Stomach (tissue), 8 donors: ENCODE measurements at regions not wholly inside any gene's neighbourhood (a gene's known extent, or its start where the extent isn't known, plus 50 kb on each side); places are given as distances from the start of the nearest gene placed in this dataset.

Source experiments
- DNase-seq, 2 donors: peaks; one replicate each; pipeline versions ENCODE4 v3.0.0 to v3.0.0-alpha.2; 2013 to 2019
- H3K27ac ChIP-seq, 5 donors: fragments of 200-600 bp in 4 of 5; sonication (generic) in 4 of 5; one replicate each; pipeline ENCODE4 v1.5.1; 2013 to 2019; ENCODE audit warnings: mild to moderate bottlenecking in 1 of 5, moderate library complexity in 1 of 5
- H3K27me3 ChIP-seq, 3 donors: fragments of 200-600 bp; sonication (generic); one replicate each; pipeline ENCODE4 v1.5.1; 2017 to 2019; ENCODE audit warnings: mixed run types in 1 of 3
- H3K36me3 ChIP-seq, 4 donors: fragments of 200-600 bp; sonication (generic); 1 replicate in 3 of 4; 2 replicates in 1 of 4; pipeline ENCODE4 v1.5.1; 2016 to 2019
- H3K4me1 ChIP-seq, 4 donors: fragments of 200-600 bp; sonication (generic); one replicate each; pipeline ENCODE4 v1.5.1; 2016 to 2019
- H3K4me3 ChIP-seq, 4 donors: fragments of 200-600 bp; sonication (generic) in 3 of 4; one replicate each; pipeline ENCODE4 v1.5.1; 2016 to 2019; ENCODE audit warnings: mild to moderate bottlenecking in 1 of 4
- H3K9me3 ChIP-seq, 4 donors: fragments of 200-600 bp; sonication (generic); one replicate each; pipeline ENCODE4 v1.5.1; 2016 to 2019
- EP300 ChIP-seq: sonication (generic); formaldehyde crosslinking; IDR thresholded peaks from one replicate; pipeline ENCODE4 v1.6.1; 2017; ENCODE audit warnings: antibody characterized with exemption
- POLR2A ChIP-seq, 4 donors: fragments of 450-650 bp; IDR thresholded peaks; one replicate each; pipeline ENCODE4 v1.6.1; 2016; ENCODE audit warnings: antibody characterized with exemption in 4 of 4, control low read depth in 2 of 4, mild to moderate bottlenecking in 1 of 4, moderate library complexity in 1 of 4
- POLR2AphosphoS5 ChIP-seq, 3 donors: sonication (generic); formaldehyde crosslinking; IDR thresholded peaks; one replicate each; pipeline ENCODE4 v1.6.1; 2016; ENCODE audit warnings: antibody characterized with exemption in 3 of 3
- WGBS, 5 donors: extraction: QIAGEN DNeasy Blood & Tissue Kit in 3 of 5; methylation state at CpG; one replicate each; pipeline versions ENCODE4 v1.1.5 to v1.1.7; 2013 to 2018; 5-methylcytosine and 5-hydroxymethylcytosine counted together
- intact Hi-C: fragments of 100-400 bp; cut with DNase I; formaldehyde crosslinking; loops from one replicate; pipeline ENCODE4 v1.15.1; 2023; ENCODE audit warnings: low total_unique reads
- TF ChIP-seq, protein P1 (sequence below), 7 experiments: fragments of 450-650 bp in 4 of 7; fragments of 200-600 bp in 3 of 7; sonication (generic) in 3 of 7; IDR thresholded peaks; one replicate each; pipeline ENCODE4 v1.5.1; 2016 to 2019; ENCODE audit warnings: antibody characterized with exemption in 7 of 7, control low read depth in 2 of 7, mild to moderate bottlenecking in 1 of 7
- donor health status: healthy with polysubstance abuse.
- donor health status: Bipolar disorder and iron deficiency.
- donor health status: healthy.

DNA sequence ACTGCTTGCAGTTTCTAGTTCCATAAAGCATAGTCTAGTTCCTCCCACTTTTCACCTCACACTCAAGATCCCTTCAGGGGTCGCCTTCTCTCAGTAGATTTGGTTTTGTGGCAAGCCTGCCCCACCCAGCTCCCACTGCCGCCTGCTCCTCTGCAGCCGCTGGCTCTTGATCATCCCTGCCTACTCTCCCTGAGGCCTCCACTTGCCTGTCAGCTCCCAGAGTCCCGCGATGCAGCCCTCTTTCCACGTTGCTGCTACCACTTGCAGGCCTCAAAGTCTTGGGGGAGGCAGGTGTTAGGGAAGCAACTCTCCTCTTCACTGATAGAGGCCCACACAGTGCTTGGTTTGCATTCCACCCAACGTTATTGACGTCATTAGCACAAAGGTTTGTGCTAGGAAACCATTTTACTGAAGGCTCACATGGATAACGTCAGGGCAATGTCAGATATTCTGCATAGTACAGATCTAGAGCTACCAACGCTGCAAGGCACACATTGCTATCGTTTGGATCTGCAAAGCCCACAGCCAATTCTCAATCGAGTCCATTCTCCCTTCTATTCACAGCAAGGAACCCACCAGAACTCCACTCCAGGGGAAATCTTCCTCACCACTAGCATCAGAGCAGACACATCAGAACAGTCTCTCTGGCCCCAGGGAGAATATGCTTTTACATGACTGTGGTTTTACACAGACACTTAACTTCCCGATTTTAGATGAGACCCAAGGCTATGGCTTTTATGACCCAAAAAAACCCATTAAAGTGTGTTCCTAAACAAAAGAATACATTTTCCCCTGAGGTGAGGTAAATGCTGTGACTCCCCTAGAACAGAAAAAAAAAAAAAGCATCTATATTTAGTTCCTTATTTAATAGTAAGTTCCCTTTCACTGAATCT is 519.5 kb upstream of the CAMK1G start:
- Histone ChIP-seq H3K27me3 (no peaks in the 10 kb centered on the region), H3K4me1 (no peaks in the 10 kb centered on the region), H3K9me3 (no peaks in the 10 kb centered on the region), H3K27ac (no peak overlapping the region), H3K36me3 (no peaks in the 10 kb centered on the region), H3K4me3 (no peak overlapping the region)
- 67 to 78% (median 71%) methylated on average over 13 of the region's 13 CpGs for WGBS, 5 donors
- intact Hi-C loops: no loop called here
- no peak for DNase-seq
- TF ChIP-seq POLR2A (IDR thresholded peaks at IDR 0.05): no peak
- TF ChIP-seq, protein P1, sequence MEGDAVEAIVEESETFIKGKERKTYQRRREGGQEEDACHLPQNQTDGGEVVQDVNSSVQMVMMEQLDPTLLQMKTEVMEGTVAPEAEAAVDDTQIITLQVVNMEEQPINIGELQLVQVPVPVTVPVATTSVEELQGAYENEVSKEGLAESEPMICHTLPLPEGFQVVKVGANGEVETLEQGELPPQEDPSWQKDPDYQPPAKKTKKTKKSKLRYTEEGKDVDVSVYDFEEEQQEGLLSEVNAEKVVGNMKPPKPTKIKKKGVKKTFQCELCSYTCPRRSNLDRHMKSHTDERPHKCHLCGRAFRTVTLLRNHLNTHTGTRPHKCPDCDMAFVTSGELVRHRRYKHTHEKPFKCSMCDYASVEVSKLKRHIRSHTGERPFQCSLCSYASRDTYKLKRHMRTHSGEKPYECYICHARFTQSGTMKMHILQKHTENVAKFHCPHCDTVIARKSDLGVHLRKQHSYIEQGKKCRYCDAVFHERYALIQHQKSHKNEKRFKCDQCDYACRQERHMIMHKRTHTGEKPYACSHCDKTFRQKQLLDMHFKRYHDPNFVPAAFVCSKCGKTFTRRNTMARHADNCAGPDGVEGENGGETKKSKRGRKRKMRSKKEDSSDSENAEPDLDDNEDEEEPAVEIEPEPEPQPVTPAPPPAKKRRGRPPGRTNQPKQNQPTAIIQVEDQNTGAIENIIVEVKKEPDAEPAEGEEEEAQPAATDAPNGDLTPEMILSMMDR (IDR thresholded peaks at IDR 0.05): no peak
- no peak for TF ChIP-seq POLR2AphosphoS5 (IDR thresholded peaks at IDR 0.05)
- no peak for TF ChIP-seq EP300

DNA sequence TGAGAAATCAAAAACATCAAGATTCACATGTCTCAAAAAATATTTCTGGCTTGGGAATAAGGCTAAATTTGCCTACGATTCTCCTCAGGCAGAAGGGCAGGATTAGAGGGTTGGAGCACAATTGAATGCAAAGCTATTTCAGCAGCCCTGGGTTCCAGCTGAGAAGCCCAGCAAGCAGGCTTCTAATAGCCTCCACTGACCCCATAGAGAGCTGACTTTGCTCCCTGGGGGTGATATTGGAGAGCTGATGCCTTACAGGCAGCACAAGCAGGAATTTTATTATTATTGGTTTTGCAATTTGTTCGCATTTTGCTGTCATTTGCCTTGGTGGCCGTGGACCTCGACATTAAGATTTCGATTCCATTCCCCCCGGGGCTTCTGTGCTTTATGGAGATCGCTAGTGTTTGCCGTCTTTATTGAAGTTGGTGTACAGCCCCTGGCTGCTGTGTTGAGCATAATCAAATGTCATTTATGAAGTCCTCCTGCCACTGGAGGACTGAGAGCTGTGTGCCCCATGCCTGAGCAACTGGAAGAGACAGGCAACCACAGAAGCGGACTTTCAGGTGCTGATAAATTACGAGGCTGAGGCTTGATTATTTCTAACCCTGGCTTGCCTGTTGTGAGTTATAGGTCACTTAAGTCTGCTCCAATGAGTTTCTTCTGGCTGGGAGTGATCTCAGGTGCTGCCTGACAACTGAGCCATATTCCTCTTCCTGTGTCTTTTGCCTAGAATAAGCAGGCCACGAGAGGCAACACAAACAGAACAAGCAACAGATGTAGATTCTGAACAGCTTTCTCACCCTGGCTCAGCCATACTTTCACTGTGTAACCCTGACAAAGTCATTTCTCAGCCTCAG is 518.4 kb upstream of the CAMK1G start:
- Histone ChIP-seq H3K4me1 (no peaks in the 10 kb centered on the region), H3K27me3 (no peaks in the 10 kb centered on the region), H3K27ac (no peak overlapping the region), H3K9me3 (no peaks in the 10 kb centered on the region), H3K4me3 (no peak overlapping the region), H3K36me3 (no peaks in the 10 kb centered on the region)
- intact Hi-C loops: no loop called here
- DNase-seq: no peak
- no peak for TF ChIP-seq POLR2AphosphoS5 (IDR thresholded peaks at IDR 0.05)
- no peak for TF ChIP-seq POLR2A (IDR thresholded peaks at IDR 0.05)
- TF ChIP-seq, protein P1 (IDR thresholded peaks at IDR 0.05): no peak
- no peak for TF ChIP-seq EP300
- 75 to 84% (median 77%) methylated on average over 11 of the region's 11 CpGs for WGBS, 5 donors

DNA sequence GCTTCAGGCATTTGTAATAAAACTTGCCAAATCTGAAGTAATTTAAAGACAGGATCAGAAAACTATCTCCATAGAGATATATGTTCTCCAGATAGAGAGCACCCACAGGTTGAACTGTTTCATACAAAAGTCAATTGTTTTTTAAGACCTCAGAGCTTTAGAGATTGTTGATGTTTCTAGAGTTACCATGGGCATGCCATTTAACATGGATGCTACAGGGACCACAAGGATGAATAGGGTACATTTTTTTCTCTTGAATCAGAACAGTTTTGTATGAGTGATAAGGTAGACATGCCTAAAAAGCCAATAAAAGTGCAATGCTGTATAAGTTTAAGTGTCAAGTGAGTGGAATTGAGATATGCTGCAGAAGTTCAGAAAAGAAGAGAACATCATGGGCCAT is 511.0 kb upstream of the CAMK1G start:
- intact Hi-C loops: no loop called here
- no peak for DNase-seq
- H3K4me3 ChIP-seq: no peak overlapping the region
- no peaks in the 10 kb centered on the region for H3K4me1 ChIP-seq
- no peaks in the 10 kb centered on the region for H3K9me3 ChIP-seq
- H3K27ac ChIP-seq: no peak overlapping the region
- no peaks in the 10 kb centered on the region for H3K27me3 ChIP-seq
- TF ChIP-seq POLR2A (IDR thresholded peaks at IDR 0.05) (no peak), POLR2AphosphoS5 (IDR thresholded peaks at IDR 0.05) (no peak), EP300 (no peak)
- TF ChIP-seq, protein P1 (IDR thresholded peaks at IDR 0.05): no peak
- H3K36me3 ChIP-seq: no peaks in the 10 kb centered on the region

DNA sequence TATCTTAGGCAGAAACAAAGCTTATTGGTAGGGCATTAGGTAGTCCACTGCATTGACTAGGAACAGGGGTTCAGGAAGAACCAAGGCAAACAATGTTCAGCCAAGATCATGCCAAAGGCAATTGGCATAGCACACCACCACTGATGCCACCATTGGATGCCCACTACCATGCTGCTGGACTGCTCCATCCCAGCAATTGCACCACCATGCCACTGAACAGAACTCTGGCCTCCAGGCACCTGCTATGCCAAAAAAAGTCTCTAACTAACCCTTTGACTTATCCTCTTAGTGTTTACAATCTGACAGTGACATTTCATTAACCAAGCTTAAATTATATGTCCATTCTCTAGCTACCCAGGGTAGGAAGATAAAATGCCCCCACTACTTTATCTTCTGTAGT is 509.6 kb upstream of the CAMK1G start:
- Histone ChIP-seq H3K9me3 (no peaks in the 10 kb centered on the region), H3K36me3 (no peaks in the 10 kb centered on the region), H3K27me3 (no peaks in the 10 kb centered on the region), H3K4me1 (no peaks in the 10 kb centered on the region), H3K4me3 (no peak overlapping the region), H3K27ac (no peak overlapping the region)
- TF ChIP-seq POLR2AphosphoS5 (IDR thresholded peaks at IDR 0.05) (no peak), POLR2A (IDR thresholded peaks at IDR 0.05) (no peak), EP300 (no peak)
- TF ChIP-seq, protein P1 (IDR thresholded peaks at IDR 0.05): no peak
- intact Hi-C loops: no loop called here
- no peak for DNase-seq
